Glutamatergic neuron (in vitro differentiated cells): ENCODE measurements at regions not wholly inside any gene's neighbourhood (a gene's known extent, or its start where the extent isn't known, plus 50 kb on each side); places are given as distances from the start of the nearest gene placed in this dataset.

Experiments used
- DNase-seq: peaks from one replicate; pipeline ENCODE4 v3.0.0; 2022
- H3K27ac Mint-ChIP-seq: one replicate; pipeline ENCODE4 v1.8.0; 2020; ENCODE audit warnings: mild to moderate bottlenecking, mixed read lengths, inconsistent platforms; ENCODE audit not compliant: unreplicated experiment
- H3K27me3 Mint-ChIP-seq: one replicate; pipeline ENCODE4 v1.8.0; 2020; ENCODE audit warnings: mild to moderate bottlenecking, moderate library complexity, mixed read lengths, inconsistent platforms; ENCODE audit not compliant: unreplicated experiment
- H3K36me3 Mint-ChIP-seq: one replicate; pipeline ENCODE4 v1.8.0; 2020; ENCODE audit warnings: mild to moderate bottlenecking, mixed read lengths, inconsistent platforms; ENCODE audit not compliant: unreplicated experiment
- H3K4me1 Mint-ChIP-seq: one replicate; pipeline ENCODE4 v1.8.0; 2020; ENCODE audit warnings: mild to moderate bottlenecking, low read depth, mixed read lengths, inconsistent platforms; ENCODE audit not compliant: unreplicated experiment
- H3K4me3 Mint-ChIP-seq: one replicate; pipeline ENCODE4 v1.8.0; 2020; ENCODE audit warnings: mild to moderate bottlenecking, mixed read lengths, inconsistent platforms; ENCODE audit not compliant: unreplicated experiment
- H3K9me3 Mint-ChIP-seq: one replicate; pipeline ENCODE4 v1.8.0; 2020; ENCODE audit warnings: mild to moderate bottlenecking, moderate library complexity, mixed read lengths, inconsistent platforms; ENCODE audit not compliant: unreplicated experiment
- TF ChIP-seq, protein P1 (sequence below): fragments of 200-600 bp; sonication (generic); IDR thresholded peaks from one replicate; pipeline ENCODE4 v1.5.0; 2021; ENCODE audit not compliant: partially characterized antibody, unreplicated experiment

DNA sequence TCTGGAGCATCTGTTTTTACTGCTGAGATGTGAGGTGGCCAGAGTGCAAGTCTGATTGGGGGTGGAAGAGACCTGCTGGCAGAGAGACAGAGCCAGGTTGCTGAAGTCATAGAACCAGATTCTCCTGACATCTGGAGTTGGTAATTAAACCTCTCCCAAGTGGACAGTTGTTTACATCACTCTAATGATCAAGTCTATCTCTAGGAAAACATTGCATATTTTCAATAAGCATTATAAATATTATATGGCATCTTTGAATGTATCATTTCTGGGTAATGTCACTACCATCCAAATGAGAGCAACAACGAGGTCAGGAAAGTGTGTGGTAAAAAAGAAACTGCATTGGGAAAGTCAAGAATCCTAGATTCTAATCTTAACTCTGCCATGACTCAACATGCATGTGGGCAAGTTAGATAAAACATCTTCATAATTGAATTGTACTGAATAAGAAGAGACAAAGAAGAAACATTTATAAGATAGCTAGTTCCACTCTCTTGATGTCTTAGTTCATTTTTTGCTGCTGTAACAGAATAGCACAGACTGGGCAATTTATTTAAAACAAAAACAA is 351.2 kb upstream of the API5 start:
- TF ChIP-seq, protein P1, sequence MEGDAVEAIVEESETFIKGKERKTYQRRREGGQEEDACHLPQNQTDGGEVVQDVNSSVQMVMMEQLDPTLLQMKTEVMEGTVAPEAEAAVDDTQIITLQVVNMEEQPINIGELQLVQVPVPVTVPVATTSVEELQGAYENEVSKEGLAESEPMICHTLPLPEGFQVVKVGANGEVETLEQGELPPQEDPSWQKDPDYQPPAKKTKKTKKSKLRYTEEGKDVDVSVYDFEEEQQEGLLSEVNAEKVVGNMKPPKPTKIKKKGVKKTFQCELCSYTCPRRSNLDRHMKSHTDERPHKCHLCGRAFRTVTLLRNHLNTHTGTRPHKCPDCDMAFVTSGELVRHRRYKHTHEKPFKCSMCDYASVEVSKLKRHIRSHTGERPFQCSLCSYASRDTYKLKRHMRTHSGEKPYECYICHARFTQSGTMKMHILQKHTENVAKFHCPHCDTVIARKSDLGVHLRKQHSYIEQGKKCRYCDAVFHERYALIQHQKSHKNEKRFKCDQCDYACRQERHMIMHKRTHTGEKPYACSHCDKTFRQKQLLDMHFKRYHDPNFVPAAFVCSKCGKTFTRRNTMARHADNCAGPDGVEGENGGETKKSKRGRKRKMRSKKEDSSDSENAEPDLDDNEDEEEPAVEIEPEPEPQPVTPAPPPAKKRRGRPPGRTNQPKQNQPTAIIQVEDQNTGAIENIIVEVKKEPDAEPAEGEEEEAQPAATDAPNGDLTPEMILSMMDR = no peak
- H3K27ac Mint-ChIP-seq = no peak overlapping the region
- H3K9me3 Mint-ChIP-seq = no peaks in the 10 kb centered on the region
- H3K36me3 Mint-ChIP-seq = no peaks in the 10 kb centered on the region
- H3K27me3 Mint-ChIP-seq = no peaks in the 10 kb centered on the region
- H3K4me3 Mint-ChIP-seq = no peak overlapping the region
- no peak for DNase-seq
- H3K4me1 Mint-ChIP-seq = no peaks in the 10 kb centered on the region

DNA sequence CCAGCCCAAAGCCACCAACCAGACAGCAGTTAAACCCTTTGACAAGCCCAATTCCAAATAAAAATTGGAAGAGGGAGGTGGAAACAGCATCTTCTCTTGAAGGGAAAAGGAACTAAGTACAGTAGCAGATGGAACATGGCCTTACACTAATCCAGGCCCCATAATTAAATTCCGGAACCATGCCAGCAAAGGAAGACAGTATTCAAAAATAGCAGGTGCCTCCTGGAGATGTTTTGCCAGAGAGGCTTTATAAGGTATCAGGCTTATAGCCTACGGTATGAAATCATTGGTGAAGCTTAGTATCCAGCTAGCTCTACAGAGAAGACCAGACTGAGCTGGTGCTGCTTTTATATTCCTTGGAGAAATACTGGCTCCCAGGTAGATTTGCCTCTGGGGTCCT is 344.1 kb upstream of the API5 start:
- Mint-ChIP-seq H3K4me1 (no peaks in the 10 kb centered on the region), H3K27ac (no peak overlapping the region), H3K4me3 (no peak overlapping the region), H3K9me3 (no peaks in the 10 kb centered on the region), H3K27me3 (no peaks in the 10 kb centered on the region), H3K36me3 (no peaks in the 10 kb centered on the region)
- no peak for DNase-seq
- TF ChIP-seq, protein P1 = no peak

DNA sequence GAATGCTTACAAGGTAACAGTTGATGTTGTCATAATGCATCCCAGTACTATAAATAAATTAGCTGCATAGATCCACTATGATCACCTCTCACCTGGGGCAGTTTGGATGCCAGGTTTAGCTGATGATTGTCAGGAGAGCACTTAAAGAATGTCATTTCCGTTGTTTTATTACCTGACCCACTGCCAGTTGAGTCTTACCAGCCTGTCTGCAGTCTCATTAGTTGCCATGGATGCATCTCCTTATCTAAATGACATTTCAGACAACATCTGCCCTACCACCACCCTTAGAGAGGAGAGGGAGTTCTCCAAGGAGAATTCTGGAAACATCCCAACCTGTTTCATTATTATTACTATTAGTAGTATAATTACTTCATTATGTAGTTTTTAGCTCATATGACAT is 339.1 kb upstream of the API5 start:
- H3K36me3 Mint-ChIP-seq = no peaks in the 10 kb centered on the region
- no peaks in the 10 kb centered on the region for H3K9me3 Mint-ChIP-seq
- no peak for DNase-seq
- no peak overlapping the region for H3K4me3 Mint-ChIP-seq
- peaks cover 2% of the 10 kb centered on the region for H3K27me3 Mint-ChIP-seq
- H3K4me1 Mint-ChIP-seq = no peaks in the 10 kb centered on the region
- TF ChIP-seq, protein P1 = no peak
- no peak overlapping the region for H3K27ac Mint-ChIP-seq

DNA sequence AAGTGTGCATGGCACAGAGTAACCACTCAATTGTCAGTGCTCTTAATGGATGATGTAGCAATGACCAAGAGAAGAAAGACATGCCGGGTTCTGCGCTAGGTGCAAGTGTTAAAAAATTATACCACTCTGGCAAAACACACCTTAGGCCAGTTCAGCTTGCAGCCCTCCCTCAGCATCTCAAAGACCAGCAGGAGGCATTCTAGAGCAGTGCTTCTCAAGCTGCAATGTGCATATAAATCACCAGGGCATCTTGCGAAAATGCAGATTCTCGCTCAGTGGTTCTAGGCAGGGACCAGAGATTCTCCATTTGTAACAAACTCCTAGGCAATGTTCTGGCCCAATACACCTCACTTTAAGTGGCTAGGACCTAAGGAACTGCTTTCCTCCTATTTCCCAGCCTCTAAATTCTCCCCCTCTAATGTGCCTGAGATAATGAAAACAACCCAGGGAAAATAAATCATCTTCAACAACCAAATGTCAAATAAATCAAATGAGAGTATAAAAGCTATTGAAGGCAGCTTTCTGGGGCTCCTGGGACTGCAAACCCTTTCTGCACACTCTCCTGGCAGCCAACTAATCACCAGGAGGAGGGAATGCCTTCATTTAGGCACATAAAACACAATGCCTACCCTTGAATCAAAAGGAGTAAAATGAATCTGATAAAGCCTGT is 337.2 kb upstream of the API5 start:
- TF ChIP-seq, protein P1 = no peak
- H3K4me1 Mint-ChIP-seq = no peaks in the 10 kb centered on the region
- no peak overlapping the region for H3K27ac Mint-ChIP-seq
- no peak for DNase-seq
- peaks cover 2% of the 10 kb centered on the region for H3K27me3 Mint-ChIP-seq
- H3K36me3 Mint-ChIP-seq = no peaks in the 10 kb centered on the region
- H3K9me3 Mint-ChIP-seq = peaks cover 2% of the 10 kb centered on the region
- no peak overlapping the region for H3K4me3 Mint-ChIP-seq

DNA sequence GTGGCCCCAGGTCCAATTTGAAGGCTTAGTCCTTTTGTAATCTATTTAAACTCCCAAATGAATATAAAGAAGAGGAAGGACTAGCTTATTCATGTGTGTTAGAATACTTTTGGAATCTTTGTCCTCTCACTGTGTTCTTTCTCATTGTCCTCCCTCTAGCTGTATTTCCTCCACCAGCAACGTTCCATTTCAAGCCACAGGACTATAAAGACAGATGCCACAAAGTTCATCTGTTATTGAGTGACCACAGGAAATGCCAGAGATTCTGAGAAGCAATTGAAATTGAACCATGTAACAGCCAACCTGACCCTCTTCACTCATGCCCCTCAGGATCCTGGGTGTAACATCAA is 336.6 kb upstream of the API5 start:
- TF ChIP-seq, protein P1 = no peak
- Mint-ChIP-seq H3K4me3 (no peak overlapping the region), H3K9me3 (peaks cover 2% of the 10 kb centered on the region), H3K27me3 (peaks cover 2% of the 10 kb centered on the region), H3K4me1 (no peaks in the 10 kb centered on the region), H3K27ac (no peak overlapping the region), H3K36me3 (no peaks in the 10 kb centered on the region)
- DNase-seq = no peak
